AG04450 (cell line): ENCODE measurements at regions not wholly inside any gene's neighbourhood (a gene's known extent, or its start where the extent isn't known, plus 50 kb on each side); places are given as distances from the start of the nearest gene placed in this dataset.

Experiments used
- CTCF ChIA-PET: fragments of 300-600, 350-600 bp; formaldehyde crosslinking; extraction: SDS; loops from one replicate; lab custom pipeline; 2022; ENCODE audit warnings: antibody characterized with exemption, inconsistent platforms; lab: Charles Lee
- POLR2A ChIA-PET: fragments of 350-600 bp; formaldehyde crosslinking; extraction: SDS; loops from one replicate; lab custom pipeline; 2021; ENCODE audit warnings: antibody characterized with exemption, inconsistent platforms; lab: Yijun Ruan, JAX
- DNase-seq: peaks from one replicate; pipeline ENCODE4 v3.0.0-alpha.2; 2011; ENCODE audit warnings: low read depth, low spot score
- H3K27ac ChIP-seq: one replicate; pipeline ENCODE4 v1.5.1; 2012; ENCODE audit warnings: low read depth, low read length, control low read depth
- H3K27me3 ChIP-seq: one replicate; pipeline ENCODE4 v1.6.0; 2012; ENCODE audit warnings: low read length; ENCODE audit not compliant: control insufficient read depth, insufficient read depth
- H3K4me3 ChIP-seq: 2 replicates; pipeline ENCODE4 v1.5.1; 2011; ENCODE audit warnings: mild to moderate bottlenecking, low read depth, low read length, control low read depth
- H3K9me3 ChIP-seq: 2 replicates; pipeline ENCODE4 v1.5.1; 2012; ENCODE audit warnings: low read length; ENCODE audit not compliant: control insufficient read depth, insufficient read depth
- CTCF ChIP-seq: IDR thresholded peaks from 2 replicates; pipeline ENCODE4 v1.5.1; 2011; ENCODE audit warnings: low read depth, low read length, control low read depth, inconsistent platforms

GRCh38 chr3:87498358-87499080 is 222.1 kb upstream of the POU1F1 start:
- DNase-seq: no peak
- CTCF ChIA-PET: interaction anchor here (1.2 to 1.3 kb wide), 2 partner anchors 148 to 201 kb away, joined by 4 to 5 read pairs; no protein-coding TSS in a partner anchor
- no peak for TF ChIP-seq CTCF
- Histone ChIP-seq H3K9me3 (no peaks in the 10 kb centered on the region), H3K27ac (no peak overlapping the region), H3K27me3 (no peaks in the 10 kb centered on the region), H3K4me3 (no peak overlapping the region)
- POLR2A ChIA-PET: no interaction called here

- no peak for TF ChIP-seq CTCF
- Histone ChIP-seq H3K27me3 (no peaks in the 10 kb centered on the region), H3K9me3 (no peaks in the 10 kb centered on the region), H3K4me3 (no peak overlapping the region), H3K27ac (no peak overlapping the region)
- DNase-seq: no peak
- ChIA-PET CTCF (interaction anchor here (1.1 kb wide), 1 partner anchor 145 kb away, joined by 4 read pairs; no protein-coding TSS in a partner anchor), POLR2A (no interaction called here)
These were observed 219.6 kb upstream of the POU1F1 start for GRCh38 chr3:87495938-87496337.

- ChIA-PET CTCF (no interaction called here), POLR2A (no interaction called here)
- Histone ChIP-seq H3K4me3 (no peak overlapping the region), H3K9me3 (no peaks in the 10 kb centered on the region), H3K27ac (no peak overlapping the region), H3K27me3 (no peaks in the 10 kb centered on the region)
- no peak for TF ChIP-seq CTCF
- DNase-seq: no peak
These were observed 217.9 kb upstream of the POU1F1 start for GRCh38 chr3:87494264-87494663.

GRCh38 chr3:87491843-87492242 is 215.5 kb upstream of the POU1F1 start:
- CTCF ChIA-PET: no interaction called here

More at GRCh38 chr3:87491843-87492242, 215.5 kb upstream of the POU1F1 start:
- POLR2A ChIA-PET: no interaction called here
- DNase-seq: no peak
- no peaks in the 10 kb centered on the region for H3K9me3 ChIP-seq
- no peak for TF ChIP-seq CTCF
- no peaks in the 10 kb centered on the region for H3K27me3 ChIP-seq
- no peak overlapping the region for H3K4me3 ChIP-seq
- no peak overlapping the region for H3K27ac ChIP-seq
